HG03439 (cell line): ENCODE measurements at regions not wholly inside any gene's neighbourhood (a gene's known extent, or its start where the extent isn't known, plus 50 kb on each side); places are given as distances from the start of the nearest gene placed in this dataset.

Experiments used
- ATAC-seq: cut with Tn5 transposase; IDR thresholded peaks from one replicate; pipeline ENCODE4 v1.9.1; 2021; ENCODE audit warnings: mild to moderate bottlenecking, moderate library complexity; ENCODE audit not compliant: unreplicated experiment

DNA sequence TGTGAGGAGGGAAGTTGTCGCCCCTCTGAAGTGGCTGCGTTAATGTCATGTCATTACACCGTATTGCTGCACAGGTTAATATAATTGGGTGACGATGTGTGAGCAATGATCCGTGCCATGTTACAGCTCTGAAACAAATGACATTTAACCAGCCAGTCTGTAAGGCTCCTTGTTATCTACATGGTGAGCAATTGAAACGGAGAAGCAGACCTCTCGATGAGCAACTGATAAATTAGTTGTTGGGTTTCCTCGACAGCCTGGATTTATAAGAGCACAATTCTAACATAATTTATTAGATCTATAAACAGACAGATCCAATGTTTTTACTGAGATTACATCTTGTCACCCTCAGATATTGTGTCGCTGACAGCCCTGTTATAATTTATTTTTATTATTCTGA, 49.9 kb upstream of the MAFB start:
- ATAC-seq = no peak

DNA sequence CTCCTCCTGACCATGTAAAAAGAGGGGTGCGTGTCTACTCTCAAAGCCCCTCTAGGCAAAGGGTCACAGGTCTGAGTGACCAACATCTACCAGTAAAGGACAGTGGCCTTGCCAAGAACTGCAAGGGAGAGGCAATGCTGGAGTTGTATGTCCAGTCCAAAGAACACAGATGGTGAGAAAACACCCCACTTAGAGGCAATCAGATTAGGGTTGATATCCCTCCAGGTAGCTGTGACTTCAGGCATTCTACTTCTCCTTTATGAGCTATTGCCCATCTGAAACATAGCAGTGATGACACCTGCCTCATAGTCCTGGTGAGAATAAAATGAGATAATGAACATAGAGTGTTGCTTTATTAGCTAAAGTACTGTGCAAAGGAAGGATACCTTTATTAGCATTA, 50.8 kb upstream of the MAFB start:
- no peak for ATAC-seq

DNA sequence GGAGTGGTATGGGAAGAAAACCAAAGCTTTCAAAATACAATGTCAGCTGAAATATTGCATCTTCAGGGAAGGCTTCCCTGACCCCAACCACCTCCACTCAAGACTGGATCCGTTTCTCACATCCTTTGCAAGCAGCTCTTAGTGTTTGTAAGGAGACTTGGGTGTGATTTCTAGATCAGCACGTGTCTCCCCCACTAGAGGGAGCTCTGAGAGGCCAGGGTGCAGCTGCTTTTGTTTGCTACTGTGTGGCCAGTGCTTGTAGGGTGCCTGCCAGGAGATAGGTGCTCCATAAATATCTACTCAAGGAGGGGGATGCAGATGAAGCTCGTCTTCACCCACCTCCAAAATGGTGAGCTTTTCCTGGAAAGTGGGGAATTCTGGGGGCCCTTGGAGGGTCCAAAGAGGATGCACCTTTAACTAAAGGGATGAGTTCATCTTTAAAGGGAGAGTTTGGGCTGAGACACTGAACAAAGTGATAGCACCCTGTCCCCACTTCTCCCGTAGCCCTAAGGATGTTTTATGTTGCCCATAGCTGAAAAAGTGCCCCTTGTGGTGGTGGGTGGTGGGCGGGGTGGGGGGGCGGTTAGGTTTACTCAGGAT, 52.6 kb upstream of the MAFB start:
- no peak for ATAC-seq

GRCh38 chr20:40743141-40743775, 54.2 kb upstream of the MAFB start:
- ATAC-seq = no peak

DNA sequence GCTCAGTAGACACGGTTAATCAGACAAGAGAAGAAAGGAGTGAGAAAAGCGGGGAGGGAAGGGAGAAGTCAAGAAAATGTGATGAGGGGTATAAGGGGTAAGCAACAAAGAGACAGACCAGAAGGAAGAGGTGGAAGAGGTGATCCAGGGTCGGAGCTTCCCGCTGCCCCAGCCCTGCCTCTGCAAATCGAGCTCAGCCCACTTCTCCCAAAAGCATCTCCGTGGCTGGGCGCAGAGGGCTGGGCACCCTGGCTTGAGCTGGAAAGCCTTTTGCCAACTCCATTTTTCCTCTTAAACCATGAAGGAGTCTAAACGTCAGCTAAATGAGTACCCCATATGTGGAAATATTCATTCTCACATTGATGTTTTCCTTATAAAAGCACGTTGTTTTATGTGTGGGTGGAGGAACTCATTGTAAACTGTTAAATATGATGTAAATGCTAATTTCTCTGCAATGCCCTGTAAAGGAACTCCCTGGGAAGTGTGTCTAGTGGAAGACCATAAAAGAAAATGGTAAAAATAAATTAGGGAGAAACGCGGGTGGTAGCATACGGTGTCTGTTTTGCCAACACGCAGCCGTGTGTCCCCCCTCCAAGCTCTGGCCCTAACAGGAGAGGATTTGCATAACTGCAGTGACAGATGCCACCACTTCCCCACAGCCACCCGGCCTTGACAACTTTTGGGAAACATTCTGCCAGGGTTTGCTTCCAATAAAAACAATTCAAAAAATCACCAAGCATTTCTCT, 55.2 kb upstream of the MAFB start:
- ATAC-seq = no peak

DNA sequence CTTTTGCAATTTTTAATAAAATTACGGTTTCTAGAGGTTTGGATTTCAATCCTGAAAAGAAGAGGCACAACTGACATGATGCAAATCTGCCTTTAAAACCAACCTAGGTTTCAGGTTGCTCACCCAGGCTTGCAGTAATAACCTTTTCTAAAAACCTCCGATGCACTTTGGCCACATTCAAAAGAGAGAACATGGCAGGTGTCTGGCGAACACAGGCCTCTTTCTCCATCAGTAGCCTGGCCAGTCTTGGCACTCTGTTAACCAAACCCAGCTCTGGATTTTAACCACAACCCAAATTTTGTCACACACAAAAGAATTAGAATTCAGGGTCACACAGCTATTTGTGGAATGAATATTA, 55.8 kb upstream of the MAFB start:
- no peak for ATAC-seq

DNA sequence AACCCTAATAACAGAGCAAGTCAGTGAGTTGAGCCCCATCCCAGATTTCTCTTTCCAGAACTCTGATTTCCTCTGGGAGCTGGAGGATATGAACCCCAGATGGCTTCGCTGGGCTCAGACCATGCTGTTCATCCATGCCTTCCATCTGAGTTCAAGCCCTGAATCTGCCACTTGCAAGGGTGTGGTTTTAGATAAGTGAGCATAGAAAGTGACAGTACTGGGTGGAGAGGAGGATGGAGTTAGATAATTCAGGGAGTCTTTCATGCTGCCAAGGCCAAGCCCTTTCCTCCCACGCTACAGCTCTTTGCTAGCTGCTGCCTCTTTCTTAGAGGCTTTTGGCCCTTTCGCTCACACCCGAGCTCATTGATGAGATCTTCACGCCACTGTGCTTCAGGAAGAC, 57.2 kb upstream of the MAFB start:
- ATAC-seq = no peak

- no peak for ATAC-seq
These were observed 59.1 kb upstream of the MAFB start for GRCh38 chr20:40748182-40748581.

GRCh38 chr20:40749985-40750506, 61.0 kb upstream of the MAFB start:
- no peak for ATAC-seq

DNA sequence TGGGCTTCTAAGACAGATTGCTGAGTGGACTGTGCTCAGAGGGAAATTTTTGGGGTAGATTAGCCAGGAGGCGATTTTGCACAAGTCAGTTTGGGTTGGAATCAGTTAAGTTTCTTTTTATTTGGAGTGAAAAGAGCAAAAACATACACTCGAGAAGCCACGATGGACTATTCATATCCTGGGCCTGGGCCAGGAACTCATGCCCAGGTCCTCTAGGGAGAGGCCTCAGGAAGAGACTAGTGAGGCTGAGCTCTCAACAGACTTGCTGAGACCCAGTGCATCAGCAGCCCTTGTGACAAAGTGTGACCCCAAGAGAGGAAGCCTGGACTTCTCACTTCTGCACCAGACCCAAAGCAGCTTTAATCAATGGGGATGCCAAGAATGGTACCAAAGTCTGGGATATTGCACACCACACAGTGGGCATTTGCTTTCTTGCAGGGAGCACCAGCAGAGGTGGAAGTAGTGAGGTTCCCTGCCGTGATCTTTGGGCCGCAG, 61.6 kb upstream of the MAFB start:
- ATAC-seq = no peak

DNA sequence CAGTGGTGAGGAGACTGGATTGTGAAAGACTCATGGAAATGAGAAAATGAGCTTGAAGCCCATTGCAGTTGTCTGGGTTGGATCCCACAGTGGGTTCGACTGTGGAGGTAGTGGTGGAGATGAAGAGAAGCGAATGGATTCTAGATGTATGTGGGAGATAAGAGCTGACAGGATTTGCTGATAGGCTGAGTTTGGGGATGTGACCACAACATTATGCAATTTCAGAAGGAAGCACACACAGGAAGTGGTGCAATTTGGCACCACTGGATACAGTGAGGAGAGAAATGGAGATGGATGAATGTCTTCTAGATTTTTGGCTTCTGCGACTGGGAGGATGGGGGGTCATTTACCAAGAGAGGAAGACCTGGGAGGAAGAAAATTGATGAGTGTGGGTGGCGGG, 64.4 kb upstream of the MAFB start:
- no peak for ATAC-seq

GRCh38 chr20:40754339-40754943, 65.4 kb upstream of the MAFB start:
- no peak for ATAC-seq

GRCh38 chr20:40757087-40757486, 68.1 kb upstream of the MAFB start:
- no peak for ATAC-seq

GRCh38 chr20:40758790-40759189, 69.8 kb upstream of the MAFB start:
- no peak for ATAC-seq

DNA sequence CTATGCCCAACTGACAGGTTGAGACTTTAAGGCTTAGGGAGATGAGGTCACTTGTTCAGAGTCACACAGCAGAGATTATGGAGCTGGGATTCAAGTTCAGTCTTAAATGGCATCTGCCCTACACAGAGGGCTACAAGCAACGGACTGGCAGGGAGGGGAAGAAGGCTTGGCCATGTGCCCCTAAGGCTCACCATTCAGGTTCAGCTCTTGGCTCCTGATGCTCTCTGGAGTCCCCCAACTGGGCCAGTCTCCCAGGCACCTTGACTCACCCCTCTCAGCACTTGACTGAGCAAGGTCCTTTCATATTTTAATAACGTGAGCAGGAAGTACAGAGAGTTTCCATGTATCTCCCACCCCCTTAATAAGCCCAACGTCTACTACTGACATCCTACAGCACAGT, 71.4 kb upstream of the MAFB start:
- ATAC-seq = no peak

DNA sequence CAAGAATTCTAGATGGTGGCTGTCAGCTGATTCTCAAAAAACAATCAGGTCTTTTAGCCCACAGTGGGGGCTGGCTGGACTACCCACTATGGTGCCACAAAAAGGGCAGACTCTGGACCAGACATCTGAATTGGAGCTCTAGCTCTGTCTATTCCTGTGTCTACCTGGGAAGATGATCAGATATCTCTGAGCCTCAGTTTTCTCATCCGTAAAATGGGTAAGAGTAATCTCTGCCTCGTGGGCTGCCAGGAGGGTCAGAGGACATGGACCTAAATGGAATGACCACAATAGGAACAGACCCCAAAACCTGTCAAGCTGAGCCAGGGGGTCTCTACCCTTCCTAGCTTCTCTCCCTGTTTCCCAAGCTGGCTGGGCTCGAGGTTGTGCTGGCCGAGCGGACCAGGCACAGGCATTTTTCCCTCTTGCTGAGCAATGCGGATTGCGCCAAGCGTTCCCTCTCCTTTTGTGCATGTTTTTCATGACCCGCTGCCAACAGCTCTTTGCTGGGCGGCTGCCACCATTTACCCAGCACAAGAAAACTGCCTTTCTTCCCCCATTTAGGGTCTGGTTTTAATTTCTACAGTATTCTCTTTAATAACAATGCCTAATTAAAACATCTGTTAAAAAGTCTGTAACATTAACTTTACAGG, 74.7 kb upstream of the MAFB start:
- no peak for ATAC-seq

GRCh38 chr20:40765814-40766480, 76.9 kb upstream of the MAFB start:
- no peak for ATAC-seq

DNA sequence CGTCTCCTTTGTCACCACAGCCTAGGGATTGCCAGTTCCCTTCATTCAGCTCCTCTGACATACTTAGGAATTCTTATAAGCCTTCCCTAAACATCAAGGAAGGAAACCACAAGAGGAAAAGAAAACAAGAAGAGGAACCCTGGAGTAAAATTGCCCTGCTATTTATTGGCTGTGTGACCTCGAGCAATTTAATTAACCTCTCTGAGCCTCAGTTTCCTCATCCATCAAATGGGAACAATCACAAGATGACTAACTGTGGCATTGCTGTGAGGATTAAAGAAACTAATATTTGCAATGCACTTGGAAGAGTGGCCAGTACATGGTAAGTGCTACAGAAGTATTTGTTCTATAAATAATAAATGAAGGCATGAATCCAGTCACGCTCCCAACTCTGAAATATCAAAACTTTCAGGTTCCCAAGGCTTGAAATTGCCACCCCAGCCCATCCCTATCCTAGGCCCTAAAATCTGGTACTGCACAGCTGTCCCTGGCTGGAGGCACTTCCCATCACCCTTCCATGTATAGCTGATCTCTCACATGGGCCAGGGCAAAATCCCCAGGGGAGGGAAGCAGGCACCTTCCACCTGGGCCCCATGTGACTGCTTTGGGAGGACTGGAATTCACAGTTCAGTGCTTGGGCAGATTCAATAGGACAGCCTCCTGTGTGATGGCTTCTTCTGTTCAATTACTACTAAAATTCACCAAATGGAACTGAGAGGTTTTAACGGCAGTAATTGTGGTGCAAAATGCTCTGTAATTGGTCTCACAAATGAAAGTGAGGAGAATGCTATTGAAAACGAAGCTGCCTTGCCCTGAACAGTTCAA, 78.0 kb upstream of the MAFB start:
- no peak for ATAC-seq

DNA sequence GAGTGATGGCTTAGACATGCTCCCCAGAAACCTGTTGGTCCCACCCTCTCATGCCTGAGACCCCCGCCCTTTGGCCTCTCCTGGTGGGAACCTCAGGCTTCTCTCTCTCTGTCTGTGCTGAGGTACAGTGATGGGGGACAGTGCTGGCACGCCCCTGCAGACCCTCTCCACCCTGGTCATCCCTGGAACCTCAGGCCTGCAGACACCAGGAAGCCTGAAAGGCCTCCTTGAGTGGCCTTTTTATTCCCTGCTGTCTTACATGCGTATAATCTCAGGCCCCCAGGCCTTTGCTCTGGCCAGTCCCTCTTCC, 78.5 kb upstream of the MAFB start:
- ATAC-seq = no peak

DNA sequence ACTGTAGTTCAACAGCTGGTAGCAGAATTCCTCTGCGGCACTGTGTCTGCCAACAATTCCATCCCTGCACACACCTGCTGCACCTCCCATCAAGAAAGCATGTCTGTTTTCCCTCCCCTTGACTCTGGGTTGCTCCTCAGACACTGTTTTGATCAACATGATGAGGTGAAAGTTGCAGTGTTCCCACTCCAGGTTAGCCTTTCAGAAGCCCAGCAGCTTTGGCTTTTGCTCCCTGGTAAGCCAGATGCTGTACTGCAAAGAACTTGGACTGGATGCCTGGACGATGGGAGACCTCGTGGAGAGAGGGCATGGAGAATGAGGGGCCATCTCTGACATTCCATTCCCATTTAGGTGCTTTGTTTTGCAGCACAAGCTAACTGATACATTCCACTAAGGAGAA, 79.1 kb upstream of the MAFB start:
- ATAC-seq = no peak
